H1 (cell line): ENCODE measurements at regions not wholly inside any gene's neighbourhood (a gene's known extent, or its start where the extent isn't known, plus 50 kb on each side); places are given as distances from the start of the nearest gene placed in this dataset.

Experiments
- CHD1 ChIP-seq: IDR thresholded peaks from 2 replicates; pipeline ENCODE4 v1.6.1; 2012; ENCODE audit warnings: low read depth, low read length, improper control_type of control experiment
- GABPA ChIP-seq: IDR thresholded peaks from 2 replicates; pipeline ENCODE4 v1.6.1; 2011; ENCODE audit warnings: mild to moderate bottlenecking, low read length, moderate library complexity, borderline replicate concordance; ENCODE audit not compliant: insufficient read depth
- NRF1 ChIP-seq: IDR thresholded peaks from 2 replicates; pipeline ENCODE4 v1.6.1; 2011; ENCODE audit warnings: mild to moderate bottlenecking, low read depth, low read length, improper control_type of control experiment
- RNF2 ChIP-seq: fragments of 200-900, 300-1000 bp; sonication (generic); IDR thresholded peaks from 2 replicates; pipeline ENCODE4 v1.7.1; 2016; ENCODE audit warnings: borderline replicate concordance, low read depth, mild to moderate bottlenecking, antibody characterized with exemption, low read length; ENCODE audit not compliant: poor library complexity, severe bottlenecking; ENCODE audit errors: missing control alignments
- RXRA ChIP-seq: IDR thresholded peaks from 2 replicates; pipeline ENCODE4 v1.6.1; 2011; ENCODE audit warnings: low read depth, mild to moderate bottlenecking, low read length, moderate library complexity; ENCODE audit not compliant: insufficient read depth
- ZNF274 ChIP-seq: IDR thresholded peaks from 2 replicates; pipeline ENCODE4 v1.7.0; 2012; ENCODE audit warnings: low read length, borderline replicate concordance; ENCODE audit errors: extremely low read depth
- TF ChIP-seq, protein P1 (sequence below): fragments of 300-600 bp; sonication (generic); IDR thresholded peaks from 2 replicates; pipeline ENCODE4 v1.7.1; 2012; ENCODE audit warnings: low read length, moderate library complexity, mild to moderate bottlenecking, inconsistent platforms; ENCODE audit not compliant: insufficient replicate concordance

DNA sequence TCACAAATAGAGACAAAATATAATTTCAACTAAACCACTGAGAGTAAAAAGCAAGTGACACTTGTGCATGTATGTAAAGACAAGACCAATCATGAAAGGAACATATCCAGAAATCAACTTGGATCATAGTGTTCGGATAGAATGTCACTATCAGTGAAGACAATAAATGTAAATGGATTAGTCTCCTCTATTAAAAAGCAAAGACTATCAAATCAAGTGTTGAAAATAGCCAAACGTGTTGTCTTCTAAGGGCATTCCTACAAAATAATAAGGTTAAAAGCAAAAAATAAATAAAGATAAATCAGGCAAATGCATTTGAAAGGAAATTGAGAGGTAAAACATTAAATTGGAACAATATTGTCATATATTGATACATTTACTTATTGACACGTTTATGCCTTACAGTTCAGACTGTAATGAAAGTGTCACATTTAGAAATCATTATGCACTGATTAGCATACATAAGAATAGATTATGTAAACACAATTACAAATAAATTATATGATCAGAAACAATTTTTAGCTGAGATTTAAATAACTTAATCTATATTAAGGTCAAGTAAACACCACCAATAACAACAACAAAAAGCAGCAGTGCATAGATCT lies 1100.1 kb downstream of the BRD1 start (continued):
- TF ChIP-seq, protein P1, sequence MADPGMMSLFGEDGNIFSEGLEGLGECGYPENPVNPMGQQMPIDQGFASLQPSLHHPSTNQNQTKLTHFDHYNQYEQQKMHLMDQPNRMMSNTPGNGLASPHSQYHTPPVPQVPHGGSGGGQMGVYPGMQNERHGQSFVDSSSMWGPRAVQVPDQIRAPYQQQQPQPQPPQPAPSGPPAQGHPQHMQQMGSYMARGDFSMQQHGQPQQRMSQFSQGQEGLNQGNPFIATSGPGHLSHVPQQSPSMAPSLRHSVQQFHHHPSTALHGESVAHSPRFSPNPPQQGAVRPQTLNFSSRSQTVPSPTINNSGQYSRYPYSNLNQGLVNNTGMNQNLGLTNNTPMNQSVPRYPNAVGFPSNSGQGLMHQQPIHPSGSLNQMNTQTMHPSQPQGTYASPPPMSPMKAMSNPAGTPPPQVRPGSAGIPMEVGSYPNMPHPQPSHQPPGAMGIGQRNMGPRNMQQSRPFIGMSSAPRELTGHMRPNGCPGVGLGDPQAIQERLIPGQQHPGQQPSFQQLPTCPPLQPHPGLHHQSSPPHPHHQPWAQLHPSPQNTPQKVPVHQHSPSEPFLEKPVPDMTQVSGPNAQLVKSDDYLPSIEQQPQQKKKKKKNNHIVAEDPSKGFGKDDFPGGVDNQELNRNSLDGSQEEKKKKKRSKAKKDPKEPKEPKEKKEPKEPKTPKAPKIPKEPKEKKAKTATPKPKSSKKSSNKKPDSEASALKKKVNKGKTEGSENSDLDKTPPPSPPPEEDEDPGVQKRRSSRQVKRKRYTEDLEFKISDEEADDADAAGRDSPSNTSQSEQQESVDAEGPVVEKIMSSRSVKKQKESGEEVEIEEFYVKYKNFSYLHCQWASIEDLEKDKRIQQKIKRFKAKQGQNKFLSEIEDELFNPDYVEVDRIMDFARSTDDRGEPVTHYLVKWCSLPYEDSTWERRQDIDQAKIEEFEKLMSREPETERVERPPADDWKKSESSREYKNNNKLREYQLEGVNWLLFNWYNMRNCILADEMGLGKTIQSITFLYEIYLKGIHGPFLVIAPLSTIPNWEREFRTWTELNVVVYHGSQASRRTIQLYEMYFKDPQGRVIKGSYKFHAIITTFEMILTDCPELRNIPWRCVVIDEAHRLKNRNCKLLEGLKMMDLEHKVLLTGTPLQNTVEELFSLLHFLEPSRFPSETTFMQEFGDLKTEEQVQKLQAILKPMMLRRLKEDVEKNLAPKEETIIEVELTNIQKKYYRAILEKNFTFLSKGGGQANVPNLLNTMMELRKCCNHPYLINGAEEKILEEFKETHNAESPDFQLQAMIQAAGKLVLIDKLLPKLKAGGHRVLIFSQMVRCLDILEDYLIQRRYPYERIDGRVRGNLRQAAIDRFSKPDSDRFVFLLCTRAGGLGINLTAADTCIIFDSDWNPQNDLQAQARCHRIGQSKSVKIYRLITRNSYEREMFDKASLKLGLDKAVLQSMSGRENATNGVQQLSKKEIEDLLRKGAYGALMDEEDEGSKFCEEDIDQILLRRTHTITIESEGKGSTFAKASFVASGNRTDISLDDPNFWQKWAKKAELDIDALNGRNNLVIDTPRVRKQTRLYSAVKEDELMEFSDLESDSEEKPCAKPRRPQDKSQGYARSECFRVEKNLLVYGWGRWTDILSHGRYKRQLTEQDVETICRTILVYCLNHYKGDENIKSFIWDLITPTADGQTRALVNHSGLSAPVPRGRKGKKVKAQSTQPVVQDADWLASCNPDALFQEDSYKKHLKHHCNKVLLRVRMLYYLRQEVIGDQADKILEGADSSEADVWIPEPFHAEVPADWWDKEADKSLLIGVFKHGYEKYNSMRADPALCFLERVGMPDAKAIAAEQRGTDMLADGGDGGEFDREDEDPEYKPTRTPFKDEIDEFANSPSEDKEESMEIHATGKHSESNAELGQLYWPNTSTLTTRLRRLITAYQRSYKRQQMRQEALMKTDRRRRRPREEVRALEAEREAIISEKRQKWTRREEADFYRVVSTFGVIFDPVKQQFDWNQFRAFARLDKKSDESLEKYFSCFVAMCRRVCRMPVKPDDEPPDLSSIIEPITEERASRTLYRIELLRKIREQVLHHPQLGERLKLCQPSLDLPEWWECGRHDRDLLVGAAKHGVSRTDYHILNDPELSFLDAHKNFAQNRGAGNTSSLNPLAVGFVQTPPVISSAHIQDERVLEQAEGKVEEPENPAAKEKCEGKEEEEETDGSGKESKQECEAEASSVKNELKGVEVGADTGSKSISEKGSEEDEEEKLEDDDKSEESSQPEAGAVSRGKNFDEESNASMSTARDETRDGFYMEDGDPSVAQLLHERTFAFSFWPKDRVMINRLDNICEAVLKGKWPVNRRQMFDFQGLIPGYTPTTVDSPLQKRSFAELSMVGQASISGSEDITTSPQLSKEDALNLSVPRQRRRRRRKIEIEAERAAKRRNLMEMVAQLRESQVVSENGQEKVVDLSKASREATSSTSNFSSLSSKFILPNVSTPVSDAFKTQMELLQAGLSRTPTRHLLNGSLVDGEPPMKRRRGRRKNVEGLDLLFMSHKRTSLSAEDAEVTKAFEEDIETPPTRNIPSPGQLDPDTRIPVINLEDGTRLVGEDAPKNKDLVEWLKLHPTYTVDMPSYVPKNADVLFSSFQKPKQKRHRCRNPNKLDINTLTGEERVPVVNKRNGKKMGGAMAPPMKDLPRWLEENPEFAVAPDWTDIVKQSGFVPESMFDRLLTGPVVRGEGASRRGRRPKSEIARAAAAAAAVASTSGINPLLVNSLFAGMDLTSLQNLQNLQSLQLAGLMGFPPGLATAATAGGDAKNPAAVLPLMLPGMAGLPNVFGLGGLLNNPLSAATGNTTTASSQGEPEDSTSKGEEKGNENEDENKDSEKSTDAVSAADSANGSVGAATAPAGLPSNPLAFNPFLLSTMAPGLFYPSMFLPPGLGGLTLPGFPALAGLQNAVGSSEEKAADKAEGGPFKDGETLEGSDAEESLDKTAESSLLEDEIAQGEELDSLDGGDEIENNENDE, result no peak
- TF ChIP-seq RNF2 (no peak), ZNF274 (no peak), RXRA (no peak), GABPA (no peak), CHD1 (no peak), NRF1 (no peak)
